Fibroblast of lung (primary cell): ENCODE measurements at regions not wholly inside any gene's neighbourhood (a gene's known extent, or its start where the extent isn't known, plus 50 kb on each side); places are given as distances from the start of the nearest gene placed in this dataset.
A peak's percentile ranks its signal among the peaks of the same experiment; 100 is the strongest.

Experiments used
- DNase-seq, 2 donors: peaks; one replicate each; pipeline versions ENCODE4 v3.0.0 to v3.0.0-alpha.2; 2010; ENCODE audit warnings: low read depth in 2 of 2
- H2AFZ ChIP-seq: 2 replicates; pipeline ENCODE4 v1.5.1; 2012; ENCODE audit warnings: low read length, control low read depth, inconsistent platforms
- H3K27ac ChIP-seq: 2 replicates; pipeline ENCODE4 v1.5.1; 2011; ENCODE audit warnings: low read length, control low read depth; ENCODE audit not compliant: insufficient read depth
- H3K27me3 ChIP-seq: 2 replicates; pipeline ENCODE4 v1.5.1; 2011; ENCODE audit warnings: mild to moderate bottlenecking, low read length; ENCODE audit not compliant: control insufficient read depth, insufficient read depth
- H3K36me3 ChIP-seq: 2 replicates; pipeline ENCODE4 v1.5.1; 2011; ENCODE audit warnings: low read length; ENCODE audit not compliant: control insufficient read depth, insufficient read depth
- H3K4me1 ChIP-seq: 2 replicates; pipeline ENCODE4 v1.5.1; 2011; ENCODE audit warnings: low read length; ENCODE audit not compliant: control insufficient read depth, insufficient read depth; ENCODE audit errors: extremely low read depth
- H3K4me2 ChIP-seq: 2 replicates; pipeline ENCODE4 v1.5.1; 2011; ENCODE audit warnings: low read length, control low read depth; ENCODE audit not compliant: insufficient read depth; ENCODE audit errors: extremely low read depth
- H3K4me3 ChIP-seq, 4 experiments: fragments of 200-600 bp in 1 of 4; sonication (generic) in 1 of 4; replicated peaks in 1 of 4; 2 replicates each; pipeline ENCODE4 v1.5.1; 2011 to 2016; ENCODE audit warnings: low read length in 4 of 4, low read depth in 3 of 4, mild to moderate bottlenecking in 3 of 4, control low read depth in 2 of 4, inconsistent platforms in 1 of 4, mixed read lengths in 1 of 4; ENCODE audit not compliant: insufficient read depth in 1 of 4; ENCODE audit errors: control extremely low read depth in 1 of 4
- H3K79me2 ChIP-seq: 2 replicates; pipeline ENCODE4 v1.5.1; 2012; ENCODE audit warnings: mild to moderate bottlenecking, low read length, inconsistent platforms; ENCODE audit not compliant: control insufficient read depth, insufficient read depth
- H3K9ac ChIP-seq: 2 replicates; pipeline ENCODE4 v1.5.1; 2011; ENCODE audit warnings: mild to moderate bottlenecking, low read length, control low read depth; ENCODE audit not compliant: insufficient read depth
- H3K9me3 ChIP-seq: 2 replicates; pipeline ENCODE4 v1.5.1; 2012; ENCODE audit warnings: low read depth, low read length; ENCODE audit not compliant: control insufficient read depth, insufficient read depth
- H4K20me1 ChIP-seq: 2 replicates; pipeline ENCODE4 v1.5.1; 2011; ENCODE audit warnings: low read length; ENCODE audit not compliant: control insufficient read depth, insufficient read depth; ENCODE audit errors: extremely low read depth
- EZH2 ChIP-seq: IDR thresholded peaks from 2 replicates; pipeline ENCODE4 v1.5.1; 2012; ENCODE audit warnings: low read length, control low read depth, mild to moderate bottlenecking; ENCODE audit errors: missing control alignments
- TF ChIP-seq, protein P1 (sequence below), 2 donors: IDR thresholded peaks in 1 of 2; conservative IDR thresholded peaks in 1 of 2; 1 replicate in 1 of 2; 2 replicates in 1 of 2; pipeline ENCODE4 v1.5.1; 2011 to 2012; ENCODE audit warnings: low read length in 2 of 2, control low read depth in 1 of 2, inconsistent platforms in 1 of 2, low read depth in 1 of 2, mild to moderate bottlenecking in 1 of 2

DNA sequence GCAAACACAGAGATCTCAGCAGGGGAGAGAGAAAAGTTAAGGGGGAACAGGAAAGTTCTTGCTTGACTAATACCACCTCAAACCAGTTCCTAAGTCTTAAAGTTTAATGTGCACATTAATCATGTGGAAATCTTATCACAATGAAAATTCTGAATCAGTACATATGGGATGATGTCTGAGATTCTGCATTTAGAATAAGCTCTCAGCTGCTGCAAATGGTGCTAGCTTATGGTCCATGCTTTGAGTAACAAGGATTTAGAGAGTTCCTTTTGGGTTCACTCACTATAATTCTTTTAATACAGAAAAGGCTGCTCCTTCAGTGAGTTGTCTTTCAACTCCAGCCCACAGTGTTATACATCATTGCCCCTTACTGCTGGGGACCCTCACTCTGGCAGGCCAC is 99.5 kb upstream of the THRB start:
- Histone ChIP-seq H3K79me2 (no peaks in the 10 kb centered on the region), H3K4me1 (no peaks in the 10 kb centered on the region), H3K9me3 (no peaks in the 10 kb centered on the region), H3K4me2 (no peak overlapping the region), H3K9ac (no peak overlapping the region), H3K27me3 (no peaks in the 10 kb centered on the region), H3K27ac (no peak overlapping the region), H3K4me3 (no peak overlapping the region), H2AFZ (no peak overlapping the region), H4K20me1 (no peaks in the 10 kb centered on the region), H3K36me3 (no peaks in the 10 kb centered on the region)
- peak in 1 of 2 donors; percentile 18 for DNase-seq
- TF ChIP-seq, protein P1, sequence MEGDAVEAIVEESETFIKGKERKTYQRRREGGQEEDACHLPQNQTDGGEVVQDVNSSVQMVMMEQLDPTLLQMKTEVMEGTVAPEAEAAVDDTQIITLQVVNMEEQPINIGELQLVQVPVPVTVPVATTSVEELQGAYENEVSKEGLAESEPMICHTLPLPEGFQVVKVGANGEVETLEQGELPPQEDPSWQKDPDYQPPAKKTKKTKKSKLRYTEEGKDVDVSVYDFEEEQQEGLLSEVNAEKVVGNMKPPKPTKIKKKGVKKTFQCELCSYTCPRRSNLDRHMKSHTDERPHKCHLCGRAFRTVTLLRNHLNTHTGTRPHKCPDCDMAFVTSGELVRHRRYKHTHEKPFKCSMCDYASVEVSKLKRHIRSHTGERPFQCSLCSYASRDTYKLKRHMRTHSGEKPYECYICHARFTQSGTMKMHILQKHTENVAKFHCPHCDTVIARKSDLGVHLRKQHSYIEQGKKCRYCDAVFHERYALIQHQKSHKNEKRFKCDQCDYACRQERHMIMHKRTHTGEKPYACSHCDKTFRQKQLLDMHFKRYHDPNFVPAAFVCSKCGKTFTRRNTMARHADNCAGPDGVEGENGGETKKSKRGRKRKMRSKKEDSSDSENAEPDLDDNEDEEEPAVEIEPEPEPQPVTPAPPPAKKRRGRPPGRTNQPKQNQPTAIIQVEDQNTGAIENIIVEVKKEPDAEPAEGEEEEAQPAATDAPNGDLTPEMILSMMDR (conservative IDR thresholded peaks at IDR 0.05 in 1 of 2, IDR thresholded peaks at IDR 0.05 in 1 of 2; ENCODE audit: low read depth in 1 of 2, low read length in 2 of 2), result no peak
- no peak for TF ChIP-seq EZH2

DNA sequence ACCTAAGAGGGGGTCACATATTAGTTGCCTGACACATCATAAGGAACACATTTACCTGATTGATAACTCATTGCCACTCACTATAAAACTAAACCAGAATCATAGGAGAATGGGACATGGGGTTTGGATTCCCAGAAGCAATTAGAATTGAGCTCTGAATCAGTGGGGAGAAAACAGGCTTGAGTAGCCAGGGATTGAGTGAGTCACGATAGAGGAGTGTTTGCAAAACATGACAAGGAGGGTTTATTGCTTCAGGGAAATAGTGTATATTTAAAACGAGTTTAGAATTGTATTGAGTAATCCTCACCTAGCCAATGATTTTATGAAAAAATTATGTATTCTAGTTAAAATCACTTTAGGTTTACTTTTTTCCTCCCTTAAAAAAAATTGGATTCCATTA is 101.1 kb upstream of the THRB start:
- no peaks in the 10 kb centered on the region for H3K4me1 ChIP-seq
- no peak overlapping the region for H3K9ac ChIP-seq
- H3K27me3 ChIP-seq, result no peaks in the 10 kb centered on the region

DNA sequence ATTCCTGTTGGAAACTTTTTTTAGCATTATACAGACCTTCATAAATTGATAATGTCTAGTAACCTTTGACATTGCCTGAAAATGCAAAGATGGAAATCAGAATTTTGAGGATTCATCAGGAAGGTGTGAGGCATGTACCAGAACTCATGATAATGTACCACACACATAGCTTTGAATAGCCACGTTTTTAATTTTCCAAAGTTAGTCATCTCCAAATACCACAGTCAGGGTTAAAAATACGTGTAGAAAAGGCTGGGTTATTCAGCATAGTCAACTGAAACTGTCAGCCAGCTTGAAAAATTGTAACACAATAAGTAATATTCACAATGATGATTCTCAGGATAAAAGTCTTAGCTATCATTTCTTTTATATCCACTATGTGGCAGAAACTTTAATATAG is 102.0 kb upstream of the THRB start:
- H3K79me2 ChIP-seq, result no peaks in the 10 kb centered on the region
- H2AFZ ChIP-seq, result no peak overlapping the region
- no peak overlapping the region for H3K4me3 ChIP-seq
- H3K27me3 ChIP-seq, result no peaks in the 10 kb centered on the region
- TF ChIP-seq, protein P1 (conservative IDR thresholded peaks at IDR 0.05 in 1 of 2, IDR thresholded peaks at IDR 0.05 in 1 of 2; ENCODE audit: low read depth in 1 of 2, low read length in 2 of 2), result no peak
- TF ChIP-seq EZH2, result no peak
- peak in 1 of 2 donors; percentile 8 for DNase-seq
- no peak overlapping the region for H3K4me2 ChIP-seq
- H3K36me3 ChIP-seq, result no peaks in the 10 kb centered on the region
- H3K4me1 ChIP-seq, result no peaks in the 10 kb centered on the region
- no peaks in the 10 kb centered on the region for H3K9me3 ChIP-seq
- H3K9ac ChIP-seq, result no peak overlapping the region
- H3K27ac ChIP-seq, result no peak overlapping the region
- no peaks in the 10 kb centered on the region for H4K20me1 ChIP-seq

More for the DNA sequence above, 101.1 kb upstream of the THRB start:
- H4K20me1 ChIP-seq, result no peaks in the 10 kb centered on the region
- no peaks in the 10 kb centered on the region for H3K79me2 ChIP-seq
- H3K9me3 ChIP-seq, result no peaks in the 10 kb centered on the region
- H3K4me2 ChIP-seq, result no peak overlapping the region
- no peak overlapping the region for H2AFZ ChIP-seq
- no peaks in the 10 kb centered on the region for H3K36me3 ChIP-seq
- TF ChIP-seq, protein P1 (conservative IDR thresholded peaks at IDR 0.05 in 1 of 2, IDR thresholded peaks at IDR 0.05 in 1 of 2; ENCODE audit: low read depth in 1 of 2, low read length in 2 of 2), result no peak
- H3K4me3 ChIP-seq, result no peak overlapping the region
- DNase-seq, result peak; percentile 52 to 62
- no peak overlapping the region for H3K27ac ChIP-seq
